Body of pancreas (tissue), 4 donors: ENCODE measurements at regions not wholly inside any gene's neighbourhood (a gene's known extent, or its start where the extent isn't known, plus 50 kb on each side); places are given as distances from the start of the nearest gene placed in this dataset.

Experiments used
- ATAC-seq: fragments of 150-250 bp; one replicate; pipeline ENCODE4 v1.9.1; 2016
- DNase-seq, 4 donors: peaks; one replicate each; pipeline ENCODE4 v3.0.0-alpha.2; 2019
- H3K27ac ChIP-seq, 4 donors: fragments of 200-600 bp; sonication (generic); 1 replicate in 3 of 4; 2 replicates in 1 of 4; pipeline versions ENCODE4 v1.5.1 to v1.6.1; 2016 to 2019; ENCODE audit warnings: mild to moderate bottlenecking in 1 of 4, mixed read lengths in 1 of 4, moderate library complexity in 1 of 4
- H3K27me3 ChIP-seq, 2 donors: fragments of 200-600 bp; sonication (generic); one replicate each; pipeline ENCODE4 v1.6.0; 2016; ENCODE audit warnings: mild to moderate bottlenecking in 1 of 2
- H3K36me3 ChIP-seq, 2 donors: fragments of 200-600 bp; sonication (generic); replicated peaks in 1 of 2; 2 replicates each; pipeline ENCODE4 v1.5.1; 2016; ENCODE audit warnings: low read depth in 2 of 2; ENCODE audit not compliant: insufficient read depth in 1 of 2
- H3K4me1 ChIP-seq: fragments of 200-600 bp; sonication (generic); one replicate; pipeline ENCODE4 v1.6.0; 2016
- H3K4me3 ChIP-seq, 2 donors: fragments of 200-600 bp; sonication (generic); 1 replicate in 1 of 2; 2 replicates in 1 of 2; pipeline ENCODE4 v1.5.1; 2016 to 2019
- H3K9me3 ChIP-seq, 3 donors: fragments of 200-600 bp; sonication (generic); 1 replicate in 2 of 3; 2 replicates in 1 of 3; pipeline ENCODE4 v1.5.1; 2016
- POLR2A ChIP-seq, 3 donors: fragments of 450-650 bp; IDR thresholded peaks; one replicate each; pipeline ENCODE4 v1.6.1; 2016; ENCODE audit warnings: antibody characterized with exemption in 3 of 3, mild to moderate bottlenecking in 2 of 3
- WGBS, 2 donors: methylation state at CpG; one replicate each; pipeline ENCODE4 v1.1.5; 2017; 5-methylcytosine and 5-hydroxymethylcytosine counted together
- intact Hi-C: fragments of 100-400 bp; cut with DNase I; formaldehyde crosslinking; loops from one replicate; pipeline ENCODE4 v1.15.1; 2023
- TF ChIP-seq, protein P1 (sequence below), 7 experiments: fragments of 450-650 bp in 4 of 7; fragments of 200-600 bp in 3 of 7; sonication (generic) in 3 of 7; IDR thresholded peaks; one replicate each; pipeline ENCODE4 v1.5.1; 2016 to 2019; ENCODE audit warnings: antibody characterized with exemption in 7 of 7

DNA sequence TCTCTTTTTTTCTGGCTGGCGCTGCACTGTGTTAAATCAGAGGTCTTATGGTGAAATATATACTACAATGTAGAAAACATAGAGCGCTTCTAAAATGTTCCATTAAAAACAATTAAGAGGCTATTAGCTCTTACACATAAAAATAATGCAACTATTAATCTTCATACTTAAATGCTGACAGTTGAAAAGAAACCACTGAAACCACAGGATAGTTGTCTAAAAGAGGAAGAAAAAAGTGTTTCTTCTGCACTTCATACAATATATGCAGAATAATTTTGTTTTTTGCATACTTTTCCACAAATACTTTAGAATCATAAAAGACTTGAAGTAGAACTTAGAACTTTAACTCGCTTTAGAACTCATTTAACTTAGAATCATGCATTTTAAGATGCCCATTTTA lies 170.5 kb downstream of the PYDC2 start:
- ATAC-seq (no peak), DNase-seq (no peak)
- intact Hi-C loops: no loop called here
- 59 to 70% methylated on average over 3 of the region's 3 CpGs for WGBS, 2 donors
- no peak overlapping the region for H3K4me3 ChIP-seq
- no peaks in the 10 kb centered on the region for H3K36me3 ChIP-seq
- H3K27me3 ChIP-seq: no peaks in the 10 kb centered on the region
- H3K27ac ChIP-seq: no peak overlapping the region
- no peaks in the 10 kb centered on the region for H3K9me3 ChIP-seq
- no peaks in the 10 kb centered on the region for H3K4me1 ChIP-seq
- no peak for TF ChIP-seq POLR2A (IDR thresholded peaks at IDR 0.05)
- TF ChIP-seq, protein P1, sequence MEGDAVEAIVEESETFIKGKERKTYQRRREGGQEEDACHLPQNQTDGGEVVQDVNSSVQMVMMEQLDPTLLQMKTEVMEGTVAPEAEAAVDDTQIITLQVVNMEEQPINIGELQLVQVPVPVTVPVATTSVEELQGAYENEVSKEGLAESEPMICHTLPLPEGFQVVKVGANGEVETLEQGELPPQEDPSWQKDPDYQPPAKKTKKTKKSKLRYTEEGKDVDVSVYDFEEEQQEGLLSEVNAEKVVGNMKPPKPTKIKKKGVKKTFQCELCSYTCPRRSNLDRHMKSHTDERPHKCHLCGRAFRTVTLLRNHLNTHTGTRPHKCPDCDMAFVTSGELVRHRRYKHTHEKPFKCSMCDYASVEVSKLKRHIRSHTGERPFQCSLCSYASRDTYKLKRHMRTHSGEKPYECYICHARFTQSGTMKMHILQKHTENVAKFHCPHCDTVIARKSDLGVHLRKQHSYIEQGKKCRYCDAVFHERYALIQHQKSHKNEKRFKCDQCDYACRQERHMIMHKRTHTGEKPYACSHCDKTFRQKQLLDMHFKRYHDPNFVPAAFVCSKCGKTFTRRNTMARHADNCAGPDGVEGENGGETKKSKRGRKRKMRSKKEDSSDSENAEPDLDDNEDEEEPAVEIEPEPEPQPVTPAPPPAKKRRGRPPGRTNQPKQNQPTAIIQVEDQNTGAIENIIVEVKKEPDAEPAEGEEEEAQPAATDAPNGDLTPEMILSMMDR (IDR thresholded peaks at IDR 0.05): no peak

DNA sequence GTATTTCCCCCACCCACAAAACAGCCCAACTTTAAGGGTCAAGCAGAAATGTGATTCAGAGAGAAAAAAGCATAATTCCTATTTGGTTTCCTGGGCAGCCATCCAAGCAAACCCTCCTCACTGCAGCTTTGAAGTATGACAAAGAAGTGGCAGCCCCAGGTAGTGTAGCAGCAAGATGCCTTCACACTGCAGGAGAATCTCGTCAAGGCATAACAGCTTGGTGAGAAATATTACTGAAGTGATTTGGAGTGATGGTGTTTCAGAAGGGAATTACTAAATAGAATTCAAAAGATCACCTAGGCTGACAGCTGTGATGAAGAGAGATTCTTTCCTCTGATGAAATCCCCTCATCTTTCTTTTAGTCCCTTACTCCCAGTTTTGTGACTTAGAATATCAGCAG lies 173.9 kb downstream of the PYDC2 start:
- intact Hi-C loops: no loop called here
- Histone ChIP-seq H3K9me3 (no peaks in the 10 kb centered on the region), H3K27me3 (no peaks in the 10 kb centered on the region), H3K4me1 (no peaks in the 10 kb centered on the region), H3K4me3 (no peak overlapping the region), H3K27ac (no peak overlapping the region), H3K36me3 (no peaks in the 10 kb centered on the region)
- ATAC-seq (no peak), DNase-seq (no peak)
- 20 to 30% methylated on average over 1 of the region's 1 CpG for WGBS, 2 donors
- TF ChIP-seq, protein P1 (IDR thresholded peaks at IDR 0.05): no peak

DNA sequence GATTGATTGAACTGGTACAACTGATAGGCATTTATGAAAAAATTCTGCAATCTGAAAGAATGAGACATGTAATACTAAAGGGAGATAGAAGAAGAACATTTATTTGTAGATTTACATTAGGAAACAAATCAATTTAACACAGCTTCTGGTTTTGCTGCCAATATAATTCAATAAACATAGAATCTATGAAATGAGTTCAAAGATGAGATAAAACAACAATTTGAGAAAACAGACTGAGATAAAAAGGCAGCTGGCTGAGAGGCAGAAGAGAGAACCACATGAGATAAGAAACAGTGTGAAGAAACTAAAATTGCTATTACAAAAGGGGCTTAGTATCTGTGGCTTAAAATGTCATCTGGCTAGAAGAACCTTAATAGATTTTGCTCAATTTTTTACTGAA lies 176.6 kb downstream of the PYDC2 start:
- ATAC-seq: no peak
- TF ChIP-seq, protein P1 (IDR thresholded peaks at IDR 0.05): no peak
- no peak for TF ChIP-seq POLR2A (IDR thresholded peaks at IDR 0.05)
- Histone ChIP-seq H3K36me3 (no peaks in the 10 kb centered on the region), H3K27me3 (no peaks in the 10 kb centered on the region), H3K9me3 (no peaks in the 10 kb centered on the region), H3K4me1 (no peaks in the 10 kb centered on the region), H3K27ac (no peak overlapping the region), H3K4me3 (no peak overlapping the region)
- DNase-seq: no peak
- intact Hi-C loops: no loop called here

DNA sequence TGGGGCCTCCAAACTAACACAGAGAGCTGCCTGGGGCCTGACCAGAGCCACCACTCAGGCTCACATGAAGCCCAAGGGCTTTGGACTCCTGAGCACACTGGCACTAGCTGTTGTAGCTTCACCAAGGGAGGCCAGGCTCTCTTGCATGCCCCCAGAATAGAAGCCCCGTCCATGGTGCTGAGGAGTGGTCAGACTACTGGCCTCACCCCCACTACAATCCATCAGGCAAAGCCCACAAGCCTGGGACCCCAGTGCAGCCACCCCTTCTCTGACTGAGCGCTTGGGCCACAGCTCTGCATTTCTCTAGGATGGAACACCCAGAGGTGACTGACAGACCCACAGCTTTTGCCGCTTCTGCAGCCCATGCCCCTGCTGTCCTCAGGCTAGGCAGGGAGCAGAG lies 180.8 kb downstream of the PYDC2 start:
- intact Hi-C loops: no loop called here
- H3K4me3 ChIP-seq: no peak overlapping the region
- no peaks in the 10 kb centered on the region for H3K36me3 ChIP-seq
- WGBS, 2 donors: 73 to 83% methylated on average over 2 to 3 of the region's 3 CpGs
- TF ChIP-seq, protein P1 (IDR thresholded peaks at IDR 0.05): no peak
- TF ChIP-seq POLR2A (IDR thresholded peaks at IDR 0.05): no peak
- no peaks in the 10 kb centered on the region for H3K9me3 ChIP-seq
- no peaks in the 10 kb centered on the region for H3K4me1 ChIP-seq
- no peak for ATAC-seq
- no peak for DNase-seq
- no peak overlapping the region for H3K27ac ChIP-seq
- H3K27me3 ChIP-seq: no peaks in the 10 kb centered on the region

DNA sequence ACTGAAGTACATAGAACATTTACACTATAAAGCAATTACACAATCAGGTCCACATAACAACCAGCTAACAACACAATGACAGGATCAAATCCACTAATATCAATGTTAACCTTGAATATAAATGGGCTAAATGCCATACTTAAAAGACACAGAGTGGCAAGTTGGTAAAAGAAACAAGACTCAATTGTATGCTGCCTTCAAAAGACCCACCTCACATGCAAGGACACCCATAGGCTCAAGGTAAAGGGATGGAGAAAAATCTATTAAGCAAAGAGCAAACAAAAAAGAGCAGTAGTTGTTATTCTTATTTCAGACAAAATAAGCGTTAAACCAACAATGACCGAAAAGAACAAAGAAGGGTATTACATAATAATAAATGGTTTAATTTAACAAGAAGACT lies 183.3 kb downstream of the PYDC2 start:
- no peaks in the 10 kb centered on the region for H3K27me3 ChIP-seq
- intact Hi-C loops: no loop called here
- H3K4me3 ChIP-seq: no peak overlapping the region
- H3K9me3 ChIP-seq: no peaks in the 10 kb centered on the region
- H3K36me3 ChIP-seq: no peaks in the 10 kb centered on the region
- ATAC-seq (no peak), DNase-seq (no peak)
- H3K4me1 ChIP-seq: no peaks in the 10 kb centered on the region
- WGBS, 2 donors: 92 to 96% methylated on average over 2 of the region's 2 CpGs
- TF ChIP-seq, protein P1 (IDR thresholded peaks at IDR 0.05): no peak
- no peak for TF ChIP-seq POLR2A (IDR thresholded peaks at IDR 0.05)
- no peak overlapping the region for H3K27ac ChIP-seq
